Coronary artery (tissue), 2 donors: ENCODE measurements at regions not wholly inside any gene's neighbourhood (a gene's known extent, or its start where the extent isn't known, plus 50 kb on each side); places are given as distances from the start of the nearest gene placed in this dataset.
A peak's percentile ranks its signal among the peaks of the same experiment; 100 is the strongest.
"Not testable (repeated sequence)": the region's sequence is repeated elsewhere in the genome, so short reads cannot be mapped to it uniquely, and the experiment has no call there.

Experiments
- DNase-seq: peaks from one replicate; pipeline ENCODE4 v3.0.0-alpha.2; 2017; ENCODE audit warnings: low spot score
- H3K27ac ChIP-seq, 2 donors: fragments of 200-600 bp; sonication (generic); one replicate each; pipeline ENCODE4 v1.5.1; 2016 to 2019
- H3K4me3 ChIP-seq: fragments of 200-600 bp; sonication (generic); 2 replicates; pipeline ENCODE4 v1.5.1; 2016; ENCODE audit warnings: mild to moderate bottlenecking, moderate library complexity
- TF ChIP-seq, protein P1 (sequence below): fragments of 200-600 bp; sonication (generic); IDR thresholded peaks from one replicate; pipeline ENCODE4 v1.5.1; 2019; ENCODE audit warnings: antibody characterized with exemption

DNA sequence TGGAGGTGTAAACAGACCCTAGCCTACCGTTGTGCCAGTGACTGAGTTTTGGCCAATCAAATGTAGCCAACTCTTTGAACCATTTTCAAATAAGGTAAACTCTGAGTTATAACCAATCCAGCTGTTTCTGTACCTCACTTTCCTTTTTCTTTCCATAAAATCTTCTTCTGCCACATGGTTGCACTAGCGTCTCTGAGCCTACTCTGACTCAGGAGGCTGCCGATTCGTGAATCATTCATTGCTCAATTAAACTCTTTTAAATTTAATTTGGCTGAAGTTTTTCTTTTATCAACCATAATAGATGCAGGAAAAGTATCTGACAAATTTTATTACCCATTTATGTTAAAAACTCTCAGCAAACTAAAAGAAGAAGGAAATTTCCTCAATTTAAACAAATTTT lies 111.5 kb upstream of the LYPLAL1 start:
- no peak for DNase-seq
- no peak overlapping the region for H3K4me3 ChIP-seq
- TF ChIP-seq, protein P1, sequence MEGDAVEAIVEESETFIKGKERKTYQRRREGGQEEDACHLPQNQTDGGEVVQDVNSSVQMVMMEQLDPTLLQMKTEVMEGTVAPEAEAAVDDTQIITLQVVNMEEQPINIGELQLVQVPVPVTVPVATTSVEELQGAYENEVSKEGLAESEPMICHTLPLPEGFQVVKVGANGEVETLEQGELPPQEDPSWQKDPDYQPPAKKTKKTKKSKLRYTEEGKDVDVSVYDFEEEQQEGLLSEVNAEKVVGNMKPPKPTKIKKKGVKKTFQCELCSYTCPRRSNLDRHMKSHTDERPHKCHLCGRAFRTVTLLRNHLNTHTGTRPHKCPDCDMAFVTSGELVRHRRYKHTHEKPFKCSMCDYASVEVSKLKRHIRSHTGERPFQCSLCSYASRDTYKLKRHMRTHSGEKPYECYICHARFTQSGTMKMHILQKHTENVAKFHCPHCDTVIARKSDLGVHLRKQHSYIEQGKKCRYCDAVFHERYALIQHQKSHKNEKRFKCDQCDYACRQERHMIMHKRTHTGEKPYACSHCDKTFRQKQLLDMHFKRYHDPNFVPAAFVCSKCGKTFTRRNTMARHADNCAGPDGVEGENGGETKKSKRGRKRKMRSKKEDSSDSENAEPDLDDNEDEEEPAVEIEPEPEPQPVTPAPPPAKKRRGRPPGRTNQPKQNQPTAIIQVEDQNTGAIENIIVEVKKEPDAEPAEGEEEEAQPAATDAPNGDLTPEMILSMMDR: no peak
- H3K27ac ChIP-seq: no peak overlapping the region

DNA sequence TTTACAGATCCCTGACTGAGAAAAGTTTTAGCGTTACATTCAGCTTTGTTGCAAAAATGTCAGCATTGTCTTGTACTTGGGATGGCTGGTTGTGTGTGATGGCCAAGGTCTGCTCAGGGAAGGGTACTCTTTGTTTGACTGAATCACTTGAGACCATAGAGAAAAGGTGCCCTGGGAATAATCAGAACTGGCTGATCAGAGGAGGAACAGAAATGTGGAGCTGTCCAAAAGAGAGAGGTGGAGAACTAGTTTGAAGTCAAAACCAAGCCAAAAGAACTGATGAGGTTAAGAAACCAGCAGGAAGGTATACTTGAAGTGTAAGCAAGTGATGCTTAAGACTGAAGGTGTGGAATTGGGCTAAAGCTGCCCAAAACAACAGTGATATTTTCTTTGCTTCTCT lies 107.6 kb upstream of the LYPLAL1 start:
- DNase-seq: no peak
- Histone ChIP-seq H3K27ac (peak overlapping the region in 1 of 2 donors; percentile 53), H3K4me3 (no peak overlapping the region)
- TF ChIP-seq, protein P1: no peak

DNA sequence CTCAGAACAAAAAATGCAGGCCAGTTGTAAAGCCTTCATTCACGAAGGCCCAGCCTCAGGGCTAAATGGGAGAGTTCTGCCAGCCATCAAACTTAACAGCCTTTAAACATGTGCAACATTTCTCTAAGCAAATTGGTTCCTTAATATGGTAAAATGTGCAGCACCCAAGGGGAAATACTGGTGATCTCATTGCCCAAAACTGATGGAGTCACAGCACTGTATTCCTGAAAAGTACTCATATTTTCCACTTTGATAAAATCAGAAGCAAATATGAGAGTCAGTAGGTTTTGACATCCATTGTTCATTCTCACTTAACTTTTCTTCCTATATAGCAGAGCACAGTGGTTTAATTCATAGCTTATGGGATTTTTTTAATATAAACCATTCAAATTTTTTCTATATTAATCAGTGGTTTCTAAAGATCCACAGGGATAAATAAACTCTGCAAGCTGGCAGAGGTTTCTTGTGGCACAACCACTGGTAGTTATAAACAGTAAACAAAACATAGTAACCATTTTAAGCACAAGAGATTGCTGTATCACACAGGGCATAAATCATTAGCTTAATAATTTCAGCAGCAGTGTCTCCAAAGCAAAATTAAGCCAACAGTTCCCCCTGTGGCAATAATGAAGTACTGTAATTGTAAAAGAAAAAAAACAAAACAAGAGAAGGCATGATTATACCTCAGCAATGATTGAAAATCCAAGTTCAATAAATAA lies 106.9 kb upstream of the LYPLAL1 start:
- no peak for DNase-seq
- H3K27ac ChIP-seq: peak overlapping the region; percentile 52 to 53
- TF ChIP-seq, protein P1: no peak
- H3K4me3 ChIP-seq: no peak overlapping the region

GRCh38 chr1:219067350-219067712 lies 106.3 kb upstream of the LYPLAL1 start:
- DNase-seq: no peak
- no peak overlapping the region for H3K4me3 ChIP-seq
- TF ChIP-seq, protein P1: no peak
- peak overlapping the region in 1 of 2 donors; percentile 52 for H3K27ac ChIP-seq

GRCh38 chr1:219070395-219070794 lies 103.3 kb upstream of the LYPLAL1 start:
- H3K27ac ChIP-seq, DNase-seq: not testable (repeated sequence)

DNA sequence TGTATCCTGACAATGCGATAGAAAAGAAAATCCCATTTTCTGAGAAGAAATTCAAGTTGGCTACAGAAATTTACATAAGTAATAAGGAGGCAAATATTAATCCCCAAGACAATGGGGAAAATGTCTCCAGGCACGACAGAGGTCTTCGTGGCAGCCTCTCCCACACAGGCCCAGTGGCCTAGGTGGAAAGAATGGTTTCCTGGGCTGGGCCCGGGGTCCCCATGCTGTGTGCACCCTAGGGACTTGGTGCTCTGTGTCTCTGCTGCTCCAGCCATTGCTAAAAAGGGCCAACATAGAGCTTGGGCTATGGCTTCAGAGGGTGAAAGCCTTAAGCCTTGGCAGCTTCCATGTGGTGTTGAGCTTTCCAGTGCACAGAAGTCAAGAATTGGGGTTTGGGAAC lies 102.5 kb upstream of the LYPLAL1 start:
- no peak for DNase-seq
- TF ChIP-seq, protein P1: no peak
- H3K27ac ChIP-seq: no peak overlapping the region
- H3K4me3 ChIP-seq: no peak overlapping the region

More at GRCh38 chr1:219070395-219070794, 103.3 kb upstream of the LYPLAL1 start:
- not testable (repeated sequence) for H3K4me3 ChIP-seq

DNA sequence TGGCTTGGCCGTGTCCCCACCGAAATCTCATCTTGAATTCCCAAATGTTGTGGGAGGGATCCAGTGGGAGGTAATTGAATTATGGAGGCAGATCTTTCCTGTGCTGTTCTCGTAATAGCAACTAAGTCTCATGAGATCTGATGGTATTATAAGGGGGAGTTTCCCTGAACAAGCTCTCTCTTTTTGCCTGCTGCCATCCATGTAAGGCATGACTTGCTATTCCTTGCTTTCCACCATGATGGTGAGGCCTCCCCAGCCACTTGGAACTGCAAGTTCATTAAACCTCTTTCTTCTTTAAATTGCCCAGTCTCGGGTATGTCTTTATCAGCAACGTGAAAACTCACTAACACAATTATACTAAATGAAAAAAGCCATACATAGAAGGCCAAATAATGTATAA lies 101.3 kb upstream of the LYPLAL1 start:
- TF ChIP-seq, protein P1: no peak
- no peak for DNase-seq
- no peak overlapping the region for H3K27ac ChIP-seq
- no peak overlapping the region for H3K4me3 ChIP-seq
